ENCODE measurements at regions not wholly inside any gene's neighbourhood (a gene's known extent, or its start where the extent isn't known, plus 50 kb on each side); places are given as distances from the start of the nearest gene placed in this dataset.

DNA sequence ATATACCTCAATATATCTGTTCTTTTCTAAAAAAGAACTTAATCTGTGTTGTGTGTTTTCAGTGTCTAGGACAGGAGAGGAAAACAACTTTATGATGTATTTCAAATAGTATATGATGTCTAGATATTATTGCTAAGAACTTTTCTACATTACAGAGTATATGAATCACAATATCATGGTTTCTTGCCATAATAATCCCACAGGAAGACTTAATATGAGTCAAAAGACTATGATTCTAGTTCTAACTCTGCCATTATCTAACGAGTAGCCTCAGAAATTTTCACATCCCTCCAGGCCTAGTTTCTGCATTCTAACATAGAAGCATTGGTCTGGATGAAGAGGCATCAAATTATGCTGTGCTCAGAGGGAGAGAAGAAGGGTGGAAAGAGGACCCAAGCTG, 107.7 kb upstream of the SPRED1 start:
- Mint-ChIP-seq H3K27me3 (peaks cover 2% of the 10 kb centered on the region), H3K27ac (no peak overlapping the region), H3K9me3 (peaks cover 5% of the 10 kb centered on the region), H3K4me1 (peaks cover 2% of the 10 kb centered on the region), H3K4me3 (no peak overlapping the region), H3K36me3 (ENCODE audit: low read depth) (no peaks in the 10 kb centered on the region)
- ChIA-PET CTCF (no interaction called here), POLR2A (no interaction called here)
- DNase-seq: no peak
- ATAC-seq (ENCODE audit: low read depth): no peak
- intact Hi-C loops (cut with micrococcal nuclease): no loop called here
- TF ChIP-seq, protein P1, sequence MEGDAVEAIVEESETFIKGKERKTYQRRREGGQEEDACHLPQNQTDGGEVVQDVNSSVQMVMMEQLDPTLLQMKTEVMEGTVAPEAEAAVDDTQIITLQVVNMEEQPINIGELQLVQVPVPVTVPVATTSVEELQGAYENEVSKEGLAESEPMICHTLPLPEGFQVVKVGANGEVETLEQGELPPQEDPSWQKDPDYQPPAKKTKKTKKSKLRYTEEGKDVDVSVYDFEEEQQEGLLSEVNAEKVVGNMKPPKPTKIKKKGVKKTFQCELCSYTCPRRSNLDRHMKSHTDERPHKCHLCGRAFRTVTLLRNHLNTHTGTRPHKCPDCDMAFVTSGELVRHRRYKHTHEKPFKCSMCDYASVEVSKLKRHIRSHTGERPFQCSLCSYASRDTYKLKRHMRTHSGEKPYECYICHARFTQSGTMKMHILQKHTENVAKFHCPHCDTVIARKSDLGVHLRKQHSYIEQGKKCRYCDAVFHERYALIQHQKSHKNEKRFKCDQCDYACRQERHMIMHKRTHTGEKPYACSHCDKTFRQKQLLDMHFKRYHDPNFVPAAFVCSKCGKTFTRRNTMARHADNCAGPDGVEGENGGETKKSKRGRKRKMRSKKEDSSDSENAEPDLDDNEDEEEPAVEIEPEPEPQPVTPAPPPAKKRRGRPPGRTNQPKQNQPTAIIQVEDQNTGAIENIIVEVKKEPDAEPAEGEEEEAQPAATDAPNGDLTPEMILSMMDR (IDR thresholded peaks at IDR 0.05): no peak

DNA sequence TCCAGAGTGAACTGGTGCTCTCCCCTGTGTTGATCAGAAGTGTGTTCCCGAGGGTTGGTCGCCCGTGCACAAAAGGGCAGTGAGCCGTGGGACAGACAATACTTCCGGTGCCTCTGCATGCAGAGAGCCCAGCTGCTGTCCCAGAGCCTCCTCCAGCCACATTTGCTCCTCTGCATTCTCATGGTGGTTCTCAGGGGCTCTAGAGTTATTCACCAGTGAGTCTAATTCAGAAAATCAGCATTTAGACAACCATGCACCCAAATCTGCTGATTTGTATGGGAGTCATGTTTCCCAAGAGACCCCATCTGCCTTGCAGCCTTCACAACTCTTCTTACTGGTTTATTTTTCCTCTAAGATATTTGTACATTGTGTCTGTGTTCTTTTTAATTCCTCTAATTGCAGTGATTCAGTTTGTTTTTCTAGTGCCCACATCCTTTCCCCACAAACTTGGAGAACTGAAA, 107.0 kb upstream of the SPRED1 start:
- POLR2A ChIA-PET: no interaction called here
- Mint-ChIP-seq H3K36me3 (ENCODE audit: low read depth) (no peaks in the 10 kb centered on the region), H3K9me3 (peaks cover 10% of the 10 kb centered on the region), H3K4me3 (no peak overlapping the region), H3K27ac (no peak overlapping the region), H3K4me1 (peaks cover 2% of the 10 kb centered on the region), H3K27me3 (peaks cover 2% of the 10 kb centered on the region)
- ATAC-seq (ENCODE audit: low read depth) (no peak), DNase-seq (no peak)
- TF ChIP-seq, protein P1 (IDR thresholded peaks at IDR 0.05): no peak
- intact Hi-C loops (cut with micrococcal nuclease): no loop called here
- CTCF ChIA-PET: no interaction called here

DNA sequence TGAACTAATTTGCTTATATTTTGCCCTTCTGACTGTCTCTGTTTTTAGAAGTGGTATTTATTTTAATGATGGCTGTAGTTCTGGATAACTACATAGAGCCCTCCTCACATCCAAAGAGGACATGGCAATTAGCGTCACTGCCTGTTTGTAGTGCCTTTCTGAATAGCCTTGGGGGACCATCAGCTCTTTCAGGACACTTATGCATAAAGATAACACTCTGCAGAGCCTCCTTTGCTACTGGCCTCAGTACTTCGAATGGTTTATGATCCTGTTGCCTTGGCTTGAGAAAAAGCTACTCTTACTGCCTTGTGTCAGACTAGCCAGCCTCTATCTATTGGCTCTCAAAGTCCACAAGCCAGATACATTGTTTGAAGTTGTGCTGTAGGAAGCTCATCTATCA, 105.4 kb upstream of the SPRED1 start:
- peaks cover 13% of the 10 kb centered on the region for H3K9me3 Mint-ChIP-seq
- CTCF ChIA-PET: no interaction called here
- POLR2A ChIA-PET: no interaction called here
- peaks cover 2% of the 10 kb centered on the region for H3K4me1 Mint-ChIP-seq
- H3K36me3 Mint-ChIP-seq (ENCODE audit: low read depth): no peaks in the 10 kb centered on the region
- intact Hi-C loops (cut with micrococcal nuclease): no loop called here
- H3K27ac Mint-ChIP-seq: no peak overlapping the region
- ATAC-seq (ENCODE audit: low read depth): no peak
- H3K4me3 Mint-ChIP-seq: no peak overlapping the region
- TF ChIP-seq, protein P1 (IDR thresholded peaks at IDR 0.05): no peak
- peaks cover 2% of the 10 kb centered on the region for H3K27me3 Mint-ChIP-seq
- no peak for DNase-seq

DNA sequence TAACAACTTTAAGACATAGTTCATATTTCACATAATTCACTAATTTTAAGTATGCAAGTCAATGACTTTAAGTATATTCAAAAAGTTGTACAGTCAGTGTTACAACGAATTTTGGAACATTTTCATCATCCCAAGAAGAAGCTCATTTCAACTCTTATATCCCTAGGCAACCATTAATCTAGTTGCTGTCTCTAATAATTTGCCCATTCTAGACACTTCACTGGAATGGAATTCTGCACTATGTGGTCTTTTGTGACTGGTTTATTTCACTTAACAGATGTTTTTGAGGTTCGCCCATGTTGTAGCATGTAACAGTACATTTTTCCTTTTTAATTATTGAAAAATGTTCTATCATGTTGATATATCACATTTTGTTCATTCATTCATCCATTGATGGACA, 104.2 kb upstream of the SPRED1 start:
- intact Hi-C loops (cut with micrococcal nuclease): no loop called here
- ATAC-seq (ENCODE audit: low read depth) (no peak), DNase-seq (no peak)
- Mint-ChIP-seq H3K36me3 (ENCODE audit: low read depth) (no peaks in the 10 kb centered on the region), H3K27ac (no peak overlapping the region), H3K4me1 (peaks cover 2% of the 10 kb centered on the region), H3K27me3 (peaks cover 5% of the 10 kb centered on the region), H3K9me3 (peaks cover 12% of the 10 kb centered on the region), H3K4me3 (no peak overlapping the region)
- TF ChIP-seq, protein P1 (IDR thresholded peaks at IDR 0.05): no peak
- CTCF ChIA-PET: no interaction called here
- POLR2A ChIA-PET: interaction anchor here (0.6 kb wide), 1 partner anchor 511 kb away, joined by 3 read pairs; no protein-coding TSS in a partner anchor

DNA sequence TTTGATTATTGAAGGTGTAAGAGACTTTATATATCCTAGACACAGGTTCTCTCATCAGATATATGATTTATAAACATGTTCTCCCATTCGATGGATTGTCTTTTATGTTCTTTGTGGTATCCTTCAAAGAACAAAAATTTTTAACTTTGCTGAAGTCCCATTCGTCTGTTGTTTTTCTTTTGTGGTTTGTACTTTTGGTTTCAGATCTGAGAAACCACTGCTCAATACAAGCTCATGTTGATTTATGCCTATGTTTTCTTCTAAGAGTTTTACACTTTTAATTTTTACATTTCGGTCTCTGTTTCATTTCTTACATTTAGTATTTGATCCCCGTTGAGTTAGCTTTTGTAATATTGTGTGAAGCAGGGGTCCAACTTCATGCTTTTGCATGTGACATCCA, 103.3 kb upstream of the SPRED1 start:
- ATAC-seq (ENCODE audit: low read depth): no peak
- Mint-ChIP-seq H3K9me3 (peaks cover 12% of the 10 kb centered on the region), H3K36me3 (ENCODE audit: low read depth) (no peaks in the 10 kb centered on the region), H3K27me3 (peaks cover 5% of the 10 kb centered on the region), H3K4me3 (no peak overlapping the region), H3K27ac (no peak overlapping the region), H3K4me1 (peaks cover 2% of the 10 kb centered on the region)
- CTCF ChIA-PET: no interaction called here
- POLR2A ChIA-PET: no interaction called here
- TF ChIP-seq, protein P1 (IDR thresholded peaks at IDR 0.05): no peak
- DNase-seq: no peak
- intact Hi-C loops (cut with micrococcal nuclease): no loop called here

Measured in activated B cell treated with CpG ODN at 0.5 μM for 24 hours (primary cell).